Stomach (tissue), 8 donors: ENCODE measurements at regions not wholly inside any gene's neighbourhood (a gene's known extent, or its start where the extent isn't known, plus 50 kb on each side); places are given as distances from the start of the nearest gene placed in this dataset.
"Not testable (repeated sequence)": the region's sequence is repeated elsewhere in the genome, so short reads cannot be mapped to it uniquely, and the experiment has no call there.

ENCODE experiments used
- DNase-seq, 2 donors: peaks; one replicate each; pipeline versions ENCODE4 v3.0.0 to v3.0.0-alpha.2; 2013 to 2019
- H3K27ac ChIP-seq, 5 donors: fragments of 200-600 bp in 4 of 5; sonication (generic) in 4 of 5; one replicate each; pipeline ENCODE4 v1.5.1; 2013 to 2019; ENCODE audit warnings: mild to moderate bottlenecking in 1 of 5, moderate library complexity in 1 of 5
- H3K27me3 ChIP-seq, 3 donors: fragments of 200-600 bp; sonication (generic); one replicate each; pipeline ENCODE4 v1.5.1; 2017 to 2019; ENCODE audit warnings: mixed run types in 1 of 3
- H3K36me3 ChIP-seq, 4 donors: fragments of 200-600 bp; sonication (generic); 1 replicate in 3 of 4; 2 replicates in 1 of 4; pipeline ENCODE4 v1.5.1; 2016 to 2019
- H3K4me1 ChIP-seq, 4 donors: fragments of 200-600 bp; sonication (generic); one replicate each; pipeline ENCODE4 v1.5.1; 2016 to 2019
- H3K4me3 ChIP-seq, 4 donors: fragments of 200-600 bp; sonication (generic) in 3 of 4; one replicate each; pipeline ENCODE4 v1.5.1; 2016 to 2019; ENCODE audit warnings: mild to moderate bottlenecking in 1 of 4
- H3K9me3 ChIP-seq, 4 donors: fragments of 200-600 bp; sonication (generic); one replicate each; pipeline ENCODE4 v1.5.1; 2016 to 2019
- CTCF ChIP-seq, 7 experiments: fragments of 450-650 bp in 4 of 7; fragments of 200-600 bp in 3 of 7; sonication (generic) in 3 of 7; IDR thresholded peaks; one replicate each; pipeline ENCODE4 v1.5.1; 2016 to 2019; ENCODE audit warnings: antibody characterized with exemption in 7 of 7, control low read depth in 2 of 7, mild to moderate bottlenecking in 1 of 7
- EP300 ChIP-seq: sonication (generic); formaldehyde crosslinking; IDR thresholded peaks from one replicate; pipeline ENCODE4 v1.6.1; 2017; ENCODE audit warnings: antibody characterized with exemption
- POLR2A ChIP-seq, 4 donors: fragments of 450-650 bp; IDR thresholded peaks; one replicate each; pipeline ENCODE4 v1.6.1; 2016; ENCODE audit warnings: antibody characterized with exemption in 4 of 4, control low read depth in 2 of 4, mild to moderate bottlenecking in 1 of 4, moderate library complexity in 1 of 4
- POLR2AphosphoS5 ChIP-seq, 3 donors: sonication (generic); formaldehyde crosslinking; IDR thresholded peaks; one replicate each; pipeline ENCODE4 v1.6.1; 2016; ENCODE audit warnings: antibody characterized with exemption in 3 of 3
- WGBS, 5 donors: extraction: QIAGEN DNeasy Blood & Tissue Kit in 3 of 5; methylation state at CpG; one replicate each; pipeline versions ENCODE4 v1.1.5 to v1.1.7; 2013 to 2018; 5-methylcytosine and 5-hydroxymethylcytosine counted together
- intact Hi-C: fragments of 100-400 bp; cut with DNase I; formaldehyde crosslinking; loops from one replicate; pipeline ENCODE4 v1.15.1; 2023; ENCODE audit warnings: low total_unique reads
- donor health status: healthy with polysubstance abuse.
- donor health status: Bipolar disorder and iron deficiency.
- donor health status: healthy.

GRCh38 chr9:30103647-30104394, 2280.6 kb upstream of the ACO1 start:
- intact Hi-C loops, result no loop called here
- no peaks in the 10 kb centered on the region for H3K27me3 ChIP-seq
- no peaks in the 10 kb centered on the region for H3K4me1 ChIP-seq
- 57 to 75% (median 65%) methylated on average over 2 of the region's 2 CpGs for WGBS, 5 donors
- DNase-seq, result no peak
- TF ChIP-seq EP300, result no peak
- no peaks in the 10 kb centered on the region for H3K36me3 ChIP-seq
- no peak overlapping the region for H3K27ac ChIP-seq
- H3K4me3 ChIP-seq, result no peak overlapping the region
- H3K9me3 ChIP-seq, result peaks cover 3 to 14% (median 8%) of the 10 kb centered on the region in 4 donors

GRCh38 chr9:30107134-30107533, 2277.3 kb upstream of the ACO1 start:
- DNase-seq, H3K4me1 ChIP-seq, H3K27me3 ChIP-seq, H3K27ac ChIP-seq, intact Hi-C loops, H3K4me3 ChIP-seq, H3K36me3 ChIP-seq: not testable (repeated sequence)
- peaks cover 3 to 14% (median 8%) of the 10 kb centered on the region in 4 donors for H3K9me3 ChIP-seq
- WGBS, 5 donors, result 77 to 95% (median 90%) methylated on average over 7 to 8 of the region's 8 CpGs

GRCh38 chr9:30116673-30117217, 2267.7 kb upstream of the ACO1 start:
- TF ChIP-seq POLR2A (IDR thresholded peaks at IDR 0.05), result no peak
- no peak for TF ChIP-seq CTCF (IDR thresholded peaks at IDR 0.05)
- TF ChIP-seq POLR2AphosphoS5 (IDR thresholded peaks at IDR 0.05), result no peak
- no peak for TF ChIP-seq EP300
- Histone ChIP-seq H3K27me3 (no peaks in the 10 kb centered on the region), H3K4me3 (no peak overlapping the region), H3K4me1 (no peaks in the 10 kb centered on the region), H3K27ac (no peak overlapping the region), H3K9me3 (peaks cover 0 to 7% (median 0%) of the 10 kb centered on the region in 4 donors), H3K36me3 (no peaks in the 10 kb centered on the region)
- DNase-seq, result no peak
- intact Hi-C loops, result no loop called here
- WGBS, 5 donors, result 60 to 80% (median 75%) methylated on average over 3 of the region's 3 CpGs

- Histone ChIP-seq H3K27ac (no peak overlapping the region), H3K9me3 (peaks cover 0 to 7% (median 0%) of the 10 kb centered on the region in 4 donors), H3K36me3 (no peaks in the 10 kb centered on the region), H3K4me3 (no peak overlapping the region), H3K27me3 (no peaks in the 10 kb centered on the region), H3K4me1 (no peaks in the 10 kb centered on the region)
- DNase-seq, result no peak
- WGBS, 5 donors, result 55 to 63% (median 59%) methylated on average over 5 of the region's 5 CpGs
- intact Hi-C loops, result no loop called here
- TF ChIP-seq CTCF (IDR thresholded peaks at IDR 0.05) (no peak), POLR2AphosphoS5 (IDR thresholded peaks at IDR 0.05) (no peak), EP300 (no peak), POLR2A (IDR thresholded peaks at IDR 0.05) (no peak)
Observed at GRCh38 chr9:30120666-30121065, 2263.8 kb upstream of the ACO1 start.

- no peaks in the 10 kb centered on the region for H3K4me1 ChIP-seq
- no peak for DNase-seq
- no peaks in the 10 kb centered on the region for H3K36me3 ChIP-seq
- H3K27me3 ChIP-seq, result no peaks in the 10 kb centered on the region
- intact Hi-C loops, result no loop called here
- TF ChIP-seq POLR2A (IDR thresholded peaks at IDR 0.05) (no peak), EP300 (no peak), CTCF (IDR thresholded peaks at IDR 0.05) (no peak), POLR2AphosphoS5 (IDR thresholded peaks at IDR 0.05) (no peak)
- 83 to 90% (median 87%) methylated on average over 4 of the region's 4 CpGs for WGBS, 5 donors
- H3K9me3 ChIP-seq, result peaks cover 0 to 7% (median 0%) of the 10 kb centered on the region in 4 donors
- H3K4me3 ChIP-seq, result no peak overlapping the region
- H3K27ac ChIP-seq, result no peak overlapping the region
Observed at GRCh38 chr9:30121611-30122010, 2262.8 kb upstream of the ACO1 start.
